ENCODE measurements at regions not wholly inside any gene's neighbourhood (a gene's known extent, or its start where the extent isn't known, plus 50 kb on each side); places are given as distances from the start of the nearest gene placed in this dataset.

DNA sequence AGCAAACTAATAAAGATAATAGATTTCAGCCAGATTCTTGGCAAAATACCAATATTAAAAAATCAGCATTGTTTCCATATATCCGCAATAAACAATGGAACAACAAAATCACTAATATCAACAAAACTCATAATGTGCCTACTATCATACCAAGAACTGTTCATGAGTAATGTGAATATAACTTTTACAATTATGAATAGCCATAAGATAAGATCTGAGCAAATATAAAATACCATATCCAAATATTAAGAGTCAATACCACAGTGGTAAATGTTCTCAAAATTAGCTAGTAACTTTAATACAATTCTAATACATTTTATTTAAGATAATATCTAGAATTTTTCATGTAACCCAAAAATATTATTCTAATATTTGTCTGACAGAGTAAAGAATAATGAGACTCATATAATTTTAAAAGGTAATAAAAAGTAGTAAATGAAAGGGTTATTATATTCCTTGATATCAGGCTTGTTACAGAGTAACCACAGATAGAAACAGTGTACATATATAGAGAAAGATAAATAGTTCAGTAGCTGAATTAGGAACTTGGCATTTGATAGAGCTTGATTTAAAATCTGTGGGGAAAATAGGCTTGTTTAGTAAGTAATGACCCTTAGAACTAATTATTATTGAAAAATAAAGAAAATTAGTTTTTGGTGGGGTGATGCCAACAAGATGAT lies 2126.6 kb downstream of the MRPL39 start:
- H3K27me3 ChIP-seq: no peaks in the 10 kb centered on the region
- no peak overlapping the region for H3K27ac ChIP-seq
- DNase-seq: no peak
- no peak overlapping the region for H3K4me3 ChIP-seq
- no peaks in the 10 kb centered on the region for H3K36me3 ChIP-seq
- no peaks in the 10 kb centered on the region for H3K9me3 ChIP-seq
- intact Hi-C loops (cut with DNase I): no loop called here
- no peaks in the 10 kb centered on the region for H3K4me1 ChIP-seq
- 94 to 98% methylated on average over 1 of the region's 1 CpG for WGBS, 2 donors
- TF ChIP-seq POLR2A (IDR thresholded peaks at IDR 0.05): no peak
- TF ChIP-seq POLR2AphosphoS5 (IDR thresholded peaks at IDR 0.05): no peak
- no peak for TF ChIP-seq EP300 (IDR thresholded peaks at IDR 0.05)
- TF ChIP-seq, protein P1, sequence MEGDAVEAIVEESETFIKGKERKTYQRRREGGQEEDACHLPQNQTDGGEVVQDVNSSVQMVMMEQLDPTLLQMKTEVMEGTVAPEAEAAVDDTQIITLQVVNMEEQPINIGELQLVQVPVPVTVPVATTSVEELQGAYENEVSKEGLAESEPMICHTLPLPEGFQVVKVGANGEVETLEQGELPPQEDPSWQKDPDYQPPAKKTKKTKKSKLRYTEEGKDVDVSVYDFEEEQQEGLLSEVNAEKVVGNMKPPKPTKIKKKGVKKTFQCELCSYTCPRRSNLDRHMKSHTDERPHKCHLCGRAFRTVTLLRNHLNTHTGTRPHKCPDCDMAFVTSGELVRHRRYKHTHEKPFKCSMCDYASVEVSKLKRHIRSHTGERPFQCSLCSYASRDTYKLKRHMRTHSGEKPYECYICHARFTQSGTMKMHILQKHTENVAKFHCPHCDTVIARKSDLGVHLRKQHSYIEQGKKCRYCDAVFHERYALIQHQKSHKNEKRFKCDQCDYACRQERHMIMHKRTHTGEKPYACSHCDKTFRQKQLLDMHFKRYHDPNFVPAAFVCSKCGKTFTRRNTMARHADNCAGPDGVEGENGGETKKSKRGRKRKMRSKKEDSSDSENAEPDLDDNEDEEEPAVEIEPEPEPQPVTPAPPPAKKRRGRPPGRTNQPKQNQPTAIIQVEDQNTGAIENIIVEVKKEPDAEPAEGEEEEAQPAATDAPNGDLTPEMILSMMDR (IDR thresholded peaks at IDR 0.05): no peak

DNA sequence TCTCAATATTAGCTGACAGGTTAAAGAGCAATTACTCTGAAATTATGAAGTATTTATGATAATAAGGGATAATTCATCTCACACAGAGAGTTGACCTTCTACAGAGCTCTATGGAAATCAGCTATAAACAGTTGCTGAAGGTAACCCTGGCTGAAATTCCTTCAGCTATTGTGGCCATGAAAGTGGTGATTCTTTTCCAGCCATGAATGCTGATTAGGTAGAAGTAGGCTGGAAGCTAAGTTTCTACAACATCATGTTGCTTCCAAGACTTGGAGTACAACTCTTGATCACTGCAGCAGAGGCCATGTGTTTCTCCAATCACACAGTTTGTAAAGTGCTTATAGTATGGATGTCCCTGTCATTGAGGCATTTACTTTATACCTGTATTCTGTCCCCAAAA lies 2128.9 kb downstream of the MRPL39 start:
- no peaks in the 10 kb centered on the region for H3K9me3 ChIP-seq
- no peaks in the 10 kb centered on the region for H3K27me3 ChIP-seq
- TF ChIP-seq, protein P1 (IDR thresholded peaks at IDR 0.05): no peak
- no peak for TF ChIP-seq POLR2AphosphoS5 (IDR thresholded peaks at IDR 0.05)
- TF ChIP-seq POLR2A (IDR thresholded peaks at IDR 0.05): no peak
- no peak for TF ChIP-seq EP300 (IDR thresholded peaks at IDR 0.05)
- H3K4me1 ChIP-seq: no peaks in the 10 kb centered on the region
- no peaks in the 10 kb centered on the region for H3K36me3 ChIP-seq
- DNase-seq: no peak
- intact Hi-C loops (cut with DNase I): no loop called here
- H3K27ac ChIP-seq: no peak overlapping the region
- H3K4me3 ChIP-seq: no peak overlapping the region

DNA sequence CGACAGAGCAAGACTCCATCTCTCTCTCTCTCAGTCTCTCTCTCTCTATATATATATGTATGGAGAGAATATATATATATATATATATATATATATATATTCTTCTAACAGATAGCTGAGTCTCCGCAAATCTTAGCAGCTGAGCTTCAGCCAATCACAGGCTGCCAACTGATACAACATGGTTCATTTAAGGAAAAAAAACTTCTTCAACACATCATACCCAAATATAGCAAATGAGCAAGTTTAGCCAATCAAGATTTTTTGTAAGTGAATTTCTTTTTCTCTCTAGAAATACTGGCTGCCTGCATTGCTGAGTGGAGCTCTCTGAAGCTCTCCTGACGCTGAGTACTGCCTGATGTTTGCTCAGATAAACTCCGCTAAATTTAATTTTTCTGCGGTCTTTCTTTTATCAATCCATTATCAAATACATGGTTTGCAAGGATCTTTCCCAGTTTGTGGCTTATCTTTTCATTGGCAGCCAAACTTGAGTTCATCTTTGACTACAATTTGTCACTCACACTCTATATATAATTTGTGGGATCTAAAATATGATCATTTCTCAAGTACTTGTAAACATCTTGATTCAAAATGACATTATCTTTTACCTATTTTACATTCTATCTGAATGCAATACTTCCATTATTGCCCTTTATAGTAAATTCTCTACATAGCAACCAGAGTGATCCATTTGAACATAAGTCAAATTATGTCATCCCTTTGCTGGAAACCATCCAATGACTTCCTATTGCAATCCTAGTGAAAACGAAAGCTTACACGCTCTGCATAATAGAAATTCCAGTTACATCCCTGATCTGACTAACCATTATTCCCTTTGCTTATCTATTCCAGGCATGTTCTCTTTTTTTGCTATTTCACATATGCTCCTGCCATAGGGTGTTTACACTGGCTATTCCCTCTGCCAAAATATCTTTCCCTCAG lies 2131.7 kb downstream of the MRPL39 start:
- WGBS, 2 donors: 86 to 88% methylated on average over 7 of the region's 7 CpGs
- no peaks in the 10 kb centered on the region for H3K36me3 ChIP-seq
- intact Hi-C loops (cut with DNase I): no loop called here
- no peaks in the 10 kb centered on the region for H3K9me3 ChIP-seq
- TF ChIP-seq, protein P1 (IDR thresholded peaks at IDR 0.05): no peak
- no peak for TF ChIP-seq EP300 (IDR thresholded peaks at IDR 0.05)
- TF ChIP-seq POLR2A (IDR thresholded peaks at IDR 0.05): no peak
- no peak for TF ChIP-seq POLR2AphosphoS5 (IDR thresholded peaks at IDR 0.05)
- H3K27me3 ChIP-seq: no peaks in the 10 kb centered on the region
- no peaks in the 10 kb centered on the region for H3K4me1 ChIP-seq
- no peak for DNase-seq
- H3K27ac ChIP-seq: no peak overlapping the region
- no peak overlapping the region for H3K4me3 ChIP-seq

DNA sequence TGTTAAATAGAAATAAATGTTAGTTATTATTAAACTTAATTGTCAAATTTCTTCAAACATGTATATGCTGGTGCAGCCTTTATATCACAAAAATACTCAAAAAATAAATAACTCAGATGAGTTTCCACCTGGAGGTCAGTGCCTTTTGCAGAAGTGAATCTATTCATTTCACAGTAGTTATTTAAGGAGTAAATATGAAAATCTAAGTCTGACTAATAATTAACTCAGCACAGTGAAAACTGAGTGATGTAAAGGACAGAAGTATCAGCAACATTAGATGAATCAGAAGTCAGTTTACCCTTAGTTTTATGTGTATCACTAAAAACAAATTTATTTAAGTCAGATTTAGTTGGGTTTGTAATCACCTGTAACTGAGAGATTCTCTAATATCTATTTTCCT lies 2135.4 kb downstream of the MRPL39 start:
- no peaks in the 10 kb centered on the region for H3K27me3 ChIP-seq
- H3K4me3 ChIP-seq: no peak overlapping the region
- TF ChIP-seq POLR2A (IDR thresholded peaks at IDR 0.05) (no peak), POLR2AphosphoS5 (IDR thresholded peaks at IDR 0.05) (no peak), EP300 (IDR thresholded peaks at IDR 0.05) (no peak)
- TF ChIP-seq, protein P1 (IDR thresholded peaks at IDR 0.05): no peak
- no peaks in the 10 kb centered on the region for H3K36me3 ChIP-seq
- no peak for DNase-seq
- no peaks in the 10 kb centered on the region for H3K9me3 ChIP-seq
- H3K27ac ChIP-seq: no peak overlapping the region
- no peaks in the 10 kb centered on the region for H3K4me1 ChIP-seq
- intact Hi-C loops (cut with DNase I): no loop called here
